K562 (cell line): ENCODE measurements at regions not wholly inside any gene's neighbourhood (a gene's known extent, or its start where the extent isn't known, plus 50 kb on each side); places are given as distances from the start of the nearest gene placed in this dataset.

ENCODE experiments used
- POLR2AphosphoS5 ChIP-seq: IDR thresholded peaks from 2 replicates; pipeline ENCODE4 v1.6.1; 2011; ENCODE audit warnings: mild to moderate bottlenecking, low read depth, low read length, moderate library complexity; ENCODE audit not compliant: control insufficient read depth, insufficient read depth
- RBM25 ChIP-seq: fragments of 200-400 bp; formaldehyde crosslinking; IDR thresholded peaks from 2 replicates; pipeline ENCODE4 v1.6.1; 2018; ENCODE audit warnings: low read length, low read depth, moderate library complexity; ENCODE audit not compliant: severe bottlenecking

GRCh38 chr2:173772205-173772604, 193.0 kb downstream of the SP3 start:
- TF ChIP-seq POLR2AphosphoS5 (no peak), RBM25 (no peak)
